ENCODE measurements at regions not wholly inside any gene's neighbourhood (a gene's known extent, or its start where the extent isn't known, plus 50 kb on each side); places are given as distances from the start of the nearest gene placed in this dataset.
"Not testable (repeated sequence)": the region's sequence is repeated elsewhere in the genome, so short reads cannot be mapped to it uniquely, and the experiment has no call there.

- DNase-seq (ENCODE audit: low read depth): no peak
Measured at GRCh38 chr2:41313082-41313481, 734.7 kb upstream of the PKDCC start.

DNA sequence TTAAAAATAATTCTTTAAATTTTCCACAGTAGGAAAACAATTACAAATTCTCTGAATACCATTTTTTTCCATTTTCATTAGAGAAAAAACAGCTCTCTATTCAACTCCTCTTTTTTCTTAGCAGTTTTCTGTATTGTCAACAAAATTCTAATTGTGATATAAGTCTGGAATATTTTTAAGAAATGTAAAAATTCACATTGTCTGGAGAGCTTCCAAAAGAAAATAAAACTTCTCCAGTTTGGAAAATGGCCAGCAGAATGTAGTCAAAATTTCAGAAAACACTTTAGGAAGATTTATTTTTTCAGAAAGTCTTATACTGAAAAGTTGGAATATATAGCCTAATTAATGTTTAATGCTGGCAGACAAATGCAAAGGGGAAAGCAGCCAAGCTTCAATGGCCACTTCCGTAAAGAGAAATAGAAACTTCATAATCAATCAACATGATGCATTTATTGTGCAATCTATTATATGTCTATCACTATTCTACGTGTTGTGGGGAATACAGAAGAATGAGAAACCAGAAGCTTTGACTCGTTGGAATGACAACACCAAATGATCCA is 733.2 kb upstream of the PKDCC start:
- DNase-seq (ENCODE audit: low read depth): no peak

GRCh38 chr2:41319437-41319836 is 728.4 kb upstream of the PKDCC start:
- DNase-seq (ENCODE audit: low read depth): no peak

- DNase-seq (ENCODE audit: low read depth): no peak
Measured at GRCh38 chr2:41320491-41320890, 727.3 kb upstream of the PKDCC start.

DNA sequence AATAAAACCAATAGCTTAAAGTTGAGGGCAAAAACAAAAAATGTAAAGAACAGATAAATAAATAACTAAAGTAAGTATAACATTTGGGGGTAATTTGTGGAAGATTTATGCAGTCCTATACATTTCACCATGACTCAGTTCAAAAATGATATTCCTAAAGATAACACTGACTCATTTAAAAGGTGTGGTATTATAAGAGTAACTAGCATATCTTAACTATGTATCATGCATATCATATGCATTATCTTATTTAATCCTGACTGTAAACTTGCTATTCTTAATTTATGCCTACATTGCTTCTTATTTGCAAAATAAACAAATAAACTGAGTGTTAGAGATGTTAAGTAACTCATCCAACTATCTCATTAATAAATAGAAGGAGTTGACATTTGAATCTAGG is 726.5 kb upstream of the PKDCC start:
- DNase-seq (ENCODE audit: low read depth): no peak

GRCh38 chr2:41326851-41327250 is 721.0 kb upstream of the PKDCC start:
- no peak for DNase-seq (ENCODE audit: low read depth)

DNA sequence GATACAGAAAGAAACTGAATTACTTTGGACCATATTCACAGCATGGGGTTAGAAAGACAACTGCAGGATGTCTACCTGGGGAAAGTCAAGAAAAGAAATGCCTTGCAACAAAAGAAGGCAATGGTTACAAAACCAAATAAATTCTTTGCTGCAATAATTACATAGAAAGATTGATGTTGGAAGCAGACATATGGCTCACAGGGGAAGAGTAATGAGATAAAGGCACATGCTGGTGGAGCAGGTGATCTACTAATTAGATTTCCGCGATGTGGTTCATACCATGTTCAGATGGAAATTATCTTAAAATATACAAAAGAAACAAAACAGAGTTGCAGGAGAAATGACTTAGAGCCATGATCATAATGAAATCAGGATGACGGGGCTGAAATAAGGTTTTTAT is 718.8 kb upstream of the PKDCC start:
- no peak for DNase-seq (ENCODE audit: low read depth)

DNA sequence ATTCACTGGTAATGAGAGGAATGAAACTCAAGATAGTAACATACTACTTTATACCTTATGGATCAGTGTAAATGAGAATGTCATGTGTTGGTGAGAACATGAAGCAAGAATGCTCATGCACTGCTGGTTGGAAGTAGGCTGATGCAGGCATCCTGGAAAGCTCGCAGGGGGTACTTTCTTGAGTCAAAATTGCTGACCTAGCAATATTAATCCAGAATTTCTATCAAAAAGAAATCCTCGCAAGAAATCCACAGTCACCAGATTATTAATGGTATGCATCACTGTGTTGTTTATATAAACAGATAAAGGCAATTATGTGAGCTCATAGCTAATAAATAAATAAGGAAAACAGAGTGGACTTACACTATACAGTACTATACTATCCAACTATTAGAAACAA is 713.7 kb upstream of the PKDCC start:
- DNase-seq (ENCODE audit: low read depth): no peak

- not testable (repeated sequence) for DNase-seq (ENCODE audit: low read depth)
Measured at GRCh38 chr2:41335573-41335972, 712.2 kb upstream of the PKDCC start.

GRCh38 chr2:41337956-41338355 is 709.9 kb upstream of the PKDCC start:
- no peak for DNase-seq (ENCODE audit: low read depth)

DNA sequence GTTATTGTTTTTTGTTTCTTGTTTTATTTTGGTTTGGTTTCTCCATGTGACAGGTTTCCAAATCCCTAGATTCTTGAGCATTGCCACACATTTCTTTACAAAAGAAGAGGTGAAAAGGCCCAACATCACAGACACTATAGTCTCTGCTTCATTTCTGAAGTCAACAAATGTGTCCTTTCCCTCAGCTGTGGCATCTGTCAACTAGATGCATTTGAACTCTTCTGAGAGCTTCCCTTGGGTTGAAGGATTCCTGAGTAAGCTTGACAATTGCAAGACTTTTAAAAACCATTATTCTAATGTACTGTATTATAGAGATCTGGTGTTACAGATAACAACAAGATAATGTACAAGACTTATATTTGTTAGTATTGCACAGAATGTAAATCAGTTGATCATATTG is 703.3 kb upstream of the PKDCC start:
- no peak for DNase-seq (ENCODE audit: low read depth)

- DNase-seq (ENCODE audit: low read depth): no peak
Measured at GRCh38 chr2:41353060-41353459, 694.8 kb upstream of the PKDCC start.

- no peak for DNase-seq (ENCODE audit: low read depth)
Measured at GRCh38 chr2:41355794-41356193, 692.0 kb upstream of the PKDCC start.

DNA sequence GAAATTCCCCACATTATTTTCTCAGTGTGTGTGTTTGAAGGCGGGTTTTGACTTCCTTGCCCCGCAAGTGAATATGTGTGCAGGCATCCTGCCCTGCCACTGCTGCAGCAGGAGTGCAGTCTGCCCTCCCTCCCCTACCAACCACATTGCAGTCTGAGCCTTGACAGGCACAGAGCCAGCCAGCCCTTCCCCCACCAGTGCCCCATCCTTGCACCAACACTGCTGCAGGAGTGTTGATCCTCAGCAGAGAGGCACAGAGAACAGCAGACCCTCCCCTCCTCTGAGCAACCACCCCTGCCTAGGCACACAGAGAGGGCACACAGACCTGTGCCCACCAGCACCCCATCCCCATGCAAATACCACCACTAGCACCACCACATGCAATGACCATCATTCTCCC is 683.0 kb upstream of the PKDCC start:
- DNase-seq (ENCODE audit: low read depth): no peak

- no peak for DNase-seq (ENCODE audit: low read depth)
Measured at GRCh38 chr2:41375901-41376300, 671.9 kb upstream of the PKDCC start.

DNA sequence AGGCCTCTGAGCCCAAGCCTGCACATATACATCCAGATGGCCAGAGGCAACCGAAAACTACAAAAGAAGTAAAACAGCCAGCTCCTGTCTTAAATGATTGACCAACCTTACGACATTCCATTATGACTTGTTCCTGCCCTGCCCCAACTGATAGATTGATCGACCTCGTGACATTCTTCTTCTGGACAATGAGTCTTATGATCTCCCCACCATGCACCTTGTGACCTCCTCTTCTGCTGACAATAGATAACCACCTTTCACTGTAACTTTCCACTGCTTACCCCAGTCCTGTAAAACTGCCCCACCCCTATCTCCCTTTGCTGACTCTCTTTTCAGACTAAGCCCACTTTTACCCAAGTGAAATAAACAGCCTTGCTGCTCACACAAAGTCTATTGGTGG is 670.0 kb upstream of the PKDCC start:
- DNase-seq (ENCODE audit: low read depth): no peak

- DNase-seq (ENCODE audit: low read depth): no peak
Measured at GRCh38 chr2:41378420-41378819, 669.4 kb upstream of the PKDCC start.

- peak; percentile 22 for DNase-seq (ENCODE audit: low read depth)
Measured at GRCh38 chr2:41379496-41380221, 668.2 kb upstream of the PKDCC start.

GRCh38 chr2:41381701-41382100 is 666.1 kb upstream of the PKDCC start:
- no peak for DNase-seq (ENCODE audit: low read depth)

- no peak for DNase-seq (ENCODE audit: low read depth)
Measured at GRCh38 chr2:41387519-41387918, 660.3 kb upstream of the PKDCC start.

DNA sequence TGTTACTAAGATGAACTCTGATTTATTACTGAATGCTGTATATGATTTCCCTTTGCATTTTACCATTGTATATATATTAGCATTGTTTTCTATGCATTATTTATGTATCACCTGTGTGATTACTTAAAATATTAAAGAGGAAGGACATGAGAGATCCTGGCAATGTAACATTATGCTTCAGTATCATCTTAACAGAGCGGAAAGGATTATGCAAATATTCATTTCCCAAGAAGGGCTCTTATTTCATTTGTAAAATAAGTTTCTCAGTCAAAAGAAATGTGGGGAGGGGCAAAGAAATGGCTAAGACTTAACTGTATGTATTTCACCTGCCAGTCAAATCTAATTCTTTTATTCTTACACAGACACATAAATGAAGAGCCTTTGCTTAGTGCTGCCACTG is 654.2 kb upstream of the PKDCC start:
- DNase-seq (ENCODE audit: low read depth): no peak

GRCh38 chr2:41394541-41394940 is 653.3 kb upstream of the PKDCC start:
- no peak for DNase-seq (ENCODE audit: low read depth)

GRCh38 chr2:41395692-41396091 is 652.1 kb upstream of the PKDCC start:
- no peak for DNase-seq (ENCODE audit: low read depth)

All from renal cortical epithelial cell (primary cell).